ENCODE measurements at regions not wholly inside any gene's neighbourhood (a gene's known extent, or its start where the extent isn't known, plus 50 kb on each side); places are given as distances from the start of the nearest gene placed in this dataset.

GRCh38 chr4:79088946-79089691, 149.9 kb upstream of the PAQR3 start:
- FAIRE-seq = no peak
- no peak for TF ChIP-seq CTCF (IDR thresholded peaks at IDR 0.05; ENCODE audit: insufficient read depth, missing control alignments)

GRCh38 chr4:79087071-79087470, 147.8 kb upstream of the PAQR3 start:
- DNase-seq (ENCODE audit: insufficient read length, low spot score) = no peak
- FAIRE-seq = no peak
- no peak for TF ChIP-seq CTCF (IDR thresholded peaks at IDR 0.05; ENCODE audit: insufficient read depth, missing control alignments)

More at GRCh38 chr4:79088946-79089691, 149.9 kb upstream of the PAQR3 start:
- DNase-seq (ENCODE audit: insufficient read length, low spot score) = no peak

- FAIRE-seq = no peak
- no peak for TF ChIP-seq CTCF (IDR thresholded peaks at IDR 0.05; ENCODE audit: insufficient read depth, missing control alignments)
- DNase-seq (ENCODE audit: insufficient read length, low spot score) = no peak
Measured at GRCh38 chr4:79083406-79084010, 144.3 kb upstream of the PAQR3 start.

DNA sequence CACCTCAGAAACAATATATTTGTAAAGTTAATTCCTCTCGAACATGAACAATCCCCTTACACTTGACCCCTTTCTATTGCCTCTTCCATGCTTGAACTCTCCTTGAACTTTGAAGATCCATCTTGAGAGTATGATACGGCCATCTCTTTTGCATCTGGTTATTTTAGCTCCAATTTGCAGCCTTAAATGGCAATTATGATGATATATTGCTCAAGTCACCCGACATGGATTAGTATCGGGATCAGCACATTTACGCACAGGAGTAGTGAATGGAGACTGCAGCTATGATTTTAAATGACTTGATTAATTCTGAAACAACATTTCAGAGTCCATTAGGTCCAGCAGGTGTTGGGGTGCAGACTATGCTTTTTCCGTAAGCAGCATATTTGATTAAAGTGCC, 143.8 kb upstream of the PAQR3 start:
- FAIRE-seq (no peak), DNase-seq (ENCODE audit: insufficient read length, low spot score) (no peak)
- TF ChIP-seq CTCF (IDR thresholded peaks at IDR 0.05; ENCODE audit: insufficient read depth, missing control alignments) = no peak

- no peak for FAIRE-seq
- DNase-seq (ENCODE audit: insufficient read length, low spot score) = no peak
- TF ChIP-seq CTCF (IDR thresholded peaks at IDR 0.05; ENCODE audit: insufficient read depth, missing control alignments) = no peak
Measured at GRCh38 chr4:79081973-79082372, 142.7 kb upstream of the PAQR3 start.

- no peak for TF ChIP-seq CTCF (IDR thresholded peaks at IDR 0.05; ENCODE audit: insufficient read depth, missing control alignments)
- FAIRE-seq (no peak), DNase-seq (ENCODE audit: insufficient read length, low spot score) (no peak)
Measured at GRCh38 chr4:79078339-79078738, 139.1 kb upstream of the PAQR3 start.

- DNase-seq (ENCODE audit: insufficient read length, low spot score) = no peak
- FAIRE-seq = no peak
- TF ChIP-seq CTCF (IDR thresholded peaks at IDR 0.05; ENCODE audit: insufficient read depth, missing control alignments) = no peak
Measured at GRCh38 chr4:79074040-79074439, 134.8 kb upstream of the PAQR3 start.

All from D721Med (cell line).